CMK (cell line): ENCODE measurements at regions not wholly inside any gene's neighbourhood (a gene's known extent, or its start where the extent isn't known, plus 50 kb on each side); places are given as distances from the start of the nearest gene placed in this dataset.

ENCODE experiments used
- DNase-seq: peaks from one replicate; pipeline ENCODE4 v3.0.0-alpha.2; 2010; ENCODE audit warnings: low read depth

GRCh38 chr7:25847336-25848070 lies 304.5 kb upstream of the NFE2L3 start:
- DNase-seq = no peak

GRCh38 chr7:25849500-25850184 lies 302.4 kb upstream of the NFE2L3 start:
- no peak for DNase-seq

GRCh38 chr7:25850216-25850615 lies 301.8 kb upstream of the NFE2L3 start:
- DNase-seq = no peak

GRCh38 chr7:25850735-25851134 lies 301.3 kb upstream of the NFE2L3 start:
- DNase-seq = no peak

- peak; percentile 22 for DNase-seq
These were observed 300.4 kb upstream of the NFE2L3 start for GRCh38 chr7:25851332-25852210.

- no peak for DNase-seq
These were observed 299.6 kb upstream of the NFE2L3 start for GRCh38 chr7:25852211-25852938.

- no peak for DNase-seq
These were observed 299.1 kb upstream of the NFE2L3 start for GRCh38 chr7:25852939-25853271.

- DNase-seq = no peak
These were observed 298.7 kb upstream of the NFE2L3 start for GRCh38 chr7:25853314-25853713.

- no peak for DNase-seq
These were observed 297.9 kb upstream of the NFE2L3 start for GRCh38 chr7:25854059-25854458.

- DNase-seq = peak; percentile 96
These were observed 297.1 kb upstream of the NFE2L3 start for GRCh38 chr7:25854608-25855497.

- DNase-seq = no peak
These were observed 295.9 kb upstream of the NFE2L3 start for GRCh38 chr7:25855854-25856782.

GRCh38 chr7:25857376-25858067 lies 294.5 kb upstream of the NFE2L3 start:
- peak; percentile 35 for DNase-seq

- DNase-seq = no peak
These were observed 293.8 kb upstream of the NFE2L3 start for GRCh38 chr7:25858200-25858524.

- no peak for DNase-seq
These were observed 293.2 kb upstream of the NFE2L3 start for GRCh38 chr7:25858525-25859411.

- no peak for DNase-seq
These were observed 292.4 kb upstream of the NFE2L3 start for GRCh38 chr7:25859412-25860274.

GRCh38 chr7:25860275-25861163 lies 291.5 kb upstream of the NFE2L3 start:
- no peak for DNase-seq

- no peak for DNase-seq
These were observed 290.9 kb upstream of the NFE2L3 start for GRCh38 chr7:25861164-25861496.
